ENCODE measurements at regions not wholly inside any gene's neighbourhood (a gene's known extent, or its start where the extent isn't known, plus 50 kb on each side); places are given as distances from the start of the nearest gene placed in this dataset.
"Not testable (repeated sequence)": the region's sequence is repeated elsewhere in the genome, so short reads cannot be mapped to it uniquely, and the experiment has no call there.

- no peaks in the 10 kb centered on the region for H3K9me3 ChIP-seq
- no peak for DNase-seq
- 86 to 90% methylated on average over 2 of the region's 2 CpGs for WGBS, 2 donors
- no peak overlapping the region for H3K4me3 ChIP-seq
- ATAC-seq, result no peak
- TF ChIP-seq, protein P1, sequence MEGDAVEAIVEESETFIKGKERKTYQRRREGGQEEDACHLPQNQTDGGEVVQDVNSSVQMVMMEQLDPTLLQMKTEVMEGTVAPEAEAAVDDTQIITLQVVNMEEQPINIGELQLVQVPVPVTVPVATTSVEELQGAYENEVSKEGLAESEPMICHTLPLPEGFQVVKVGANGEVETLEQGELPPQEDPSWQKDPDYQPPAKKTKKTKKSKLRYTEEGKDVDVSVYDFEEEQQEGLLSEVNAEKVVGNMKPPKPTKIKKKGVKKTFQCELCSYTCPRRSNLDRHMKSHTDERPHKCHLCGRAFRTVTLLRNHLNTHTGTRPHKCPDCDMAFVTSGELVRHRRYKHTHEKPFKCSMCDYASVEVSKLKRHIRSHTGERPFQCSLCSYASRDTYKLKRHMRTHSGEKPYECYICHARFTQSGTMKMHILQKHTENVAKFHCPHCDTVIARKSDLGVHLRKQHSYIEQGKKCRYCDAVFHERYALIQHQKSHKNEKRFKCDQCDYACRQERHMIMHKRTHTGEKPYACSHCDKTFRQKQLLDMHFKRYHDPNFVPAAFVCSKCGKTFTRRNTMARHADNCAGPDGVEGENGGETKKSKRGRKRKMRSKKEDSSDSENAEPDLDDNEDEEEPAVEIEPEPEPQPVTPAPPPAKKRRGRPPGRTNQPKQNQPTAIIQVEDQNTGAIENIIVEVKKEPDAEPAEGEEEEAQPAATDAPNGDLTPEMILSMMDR (IDR thresholded peaks at IDR 0.05), result no peak
- no peak for TF ChIP-seq POLR2A (IDR thresholded peaks at IDR 0.05)
- no peak overlapping the region for H3K27ac ChIP-seq
- H3K4me1 ChIP-seq, result no peaks in the 10 kb centered on the region
- H3K36me3 ChIP-seq (replicated peaks in 1 of 2; ENCODE audit: insufficient read depth in 1 of 2, low read depth in 2 of 2), result no peaks in the 10 kb centered on the region
- intact Hi-C loops (cut with DNase I), result no loop called here
- H3K27me3 ChIP-seq, result no peaks in the 10 kb centered on the region
Observed at GRCh38 chr13:70222926-70223325, 114.7 kb upstream of the KLHL1 start.

DNA sequence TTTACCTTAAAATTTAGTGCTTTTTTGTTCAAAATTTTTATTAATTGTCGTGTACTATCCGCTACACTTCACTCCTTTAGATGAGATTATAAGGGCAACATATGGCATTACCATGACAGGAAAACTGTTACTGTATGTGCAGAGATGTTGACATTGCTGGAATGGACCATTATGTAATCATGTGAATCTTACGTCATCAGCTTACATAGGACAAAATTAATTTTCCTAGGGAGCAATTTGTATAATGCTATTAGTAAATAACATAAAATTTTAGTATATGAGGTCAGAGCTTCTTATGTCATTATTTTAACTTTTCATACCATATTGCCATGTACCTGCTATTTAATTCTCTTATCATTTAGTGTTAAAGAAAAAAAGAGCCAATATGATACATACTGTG is 110.4 kb upstream of the KLHL1 start:
- Histone ChIP-seq H3K4me1 (no peaks in the 10 kb centered on the region), H3K27me3 (no peaks in the 10 kb centered on the region), H3K36me3 (replicated peaks in 1 of 2; ENCODE audit: insufficient read depth in 1 of 2, low read depth in 2 of 2) (no peaks in the 10 kb centered on the region), H3K9me3 (no peaks in the 10 kb centered on the region), H3K4me3 (no peak overlapping the region), H3K27ac (no peak overlapping the region)
- intact Hi-C loops (cut with DNase I), result no loop called here
- ATAC-seq, result no peak
- TF ChIP-seq, protein P1 (IDR thresholded peaks at IDR 0.05), result no peak
- WGBS, 2 donors, result 88 to 92% methylated on average over 3 of the region's 3 CpGs
- DNase-seq, result no peak

- ATAC-seq; H3K36me3 ChIP-seq (replicated peaks in 1 of 2; ENCODE audit: insufficient read depth in 1 of 2, low read depth in 2 of 2); DNase-seq; H3K27me3 ChIP-seq; intact Hi-C loops (cut with DNase I); H3K4me3 ChIP-seq; H3K27ac ChIP-seq; H3K9me3 ChIP-seq; H3K4me1 ChIP-seq: not testable (repeated sequence)
- 82 to 85% methylated on average over 11 of the region's 11 CpGs for WGBS, 2 donors
Observed at GRCh38 chr13:70208968-70209367, 100.7 kb upstream of the KLHL1 start.

DNA sequence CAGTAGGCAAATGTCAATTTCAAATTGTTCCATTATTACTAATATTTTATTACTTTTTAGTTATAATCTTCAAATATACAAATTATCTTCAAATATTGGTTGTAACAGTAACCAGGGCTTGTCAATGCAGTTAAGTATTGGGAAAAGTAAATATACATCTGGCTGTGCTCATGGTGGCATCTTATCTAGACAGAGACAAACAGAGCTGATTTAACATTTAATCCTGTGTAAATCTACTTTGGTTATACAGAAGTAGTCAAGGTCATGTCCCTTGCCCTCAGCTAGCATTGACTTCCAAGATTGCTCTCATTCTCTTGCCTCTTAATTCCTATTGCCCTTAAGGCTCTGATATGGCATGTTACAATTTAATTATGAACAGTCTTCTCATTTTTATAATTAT is 98.4 kb upstream of the KLHL1 start:
- Histone ChIP-seq H3K27me3 (no peaks in the 10 kb centered on the region), H3K9me3 (no peaks in the 10 kb centered on the region), H3K4me3 (no peak overlapping the region), H3K4me1 (no peaks in the 10 kb centered on the region), H3K27ac (no peak overlapping the region), H3K36me3 (replicated peaks in 1 of 2; ENCODE audit: insufficient read depth in 1 of 2, low read depth in 2 of 2) (no peaks in the 10 kb centered on the region)
- ATAC-seq, result no peak
- intact Hi-C loops (cut with DNase I), result no loop called here
- no peak for DNase-seq
- TF ChIP-seq POLR2A (IDR thresholded peaks at IDR 0.05), result no peak
- TF ChIP-seq, protein P1 (IDR thresholded peaks at IDR 0.05), result no peak

DNA sequence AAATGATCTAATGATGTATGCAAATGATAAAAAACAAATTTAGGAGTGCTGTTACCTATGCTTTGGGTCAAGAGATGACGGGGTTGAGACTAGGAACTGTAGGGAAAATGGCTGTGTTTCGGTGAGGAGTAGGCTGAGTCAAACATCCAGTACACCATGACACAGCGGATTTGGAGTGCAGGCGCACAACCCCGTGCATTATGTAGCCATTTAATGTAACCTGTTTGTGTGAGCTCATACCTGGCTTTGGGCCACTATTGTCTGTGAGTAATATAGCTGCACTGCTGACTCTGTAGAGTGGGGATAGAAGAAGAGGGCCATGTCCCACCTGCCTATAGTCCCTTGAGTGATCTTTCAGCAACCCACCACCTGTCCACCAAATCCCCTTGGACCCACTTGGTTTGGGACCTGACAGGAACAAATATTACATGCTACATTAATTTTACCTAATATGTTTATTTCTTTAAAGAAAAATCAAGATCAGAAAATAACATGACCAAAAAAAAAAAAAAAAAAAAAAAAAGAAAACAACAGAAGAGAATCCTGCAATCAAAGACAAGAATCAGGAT is 95.5 kb upstream of the KLHL1 start:
- no peak overlapping the region for H3K4me3 ChIP-seq
- no peak overlapping the region for H3K27ac ChIP-seq
- H3K36me3 ChIP-seq (replicated peaks in 1 of 2; ENCODE audit: insufficient read depth in 1 of 2, low read depth in 2 of 2), result no peaks in the 10 kb centered on the region
- intact Hi-C loops (cut with DNase I), result no loop called here
- WGBS, 2 donors, result 91 to 92% methylated on average over 5 of the region's 5 CpGs
- ATAC-seq, result no peak
- no peaks in the 10 kb centered on the region for H3K9me3 ChIP-seq
- DNase-seq, result no peak
- no peaks in the 10 kb centered on the region for H3K27me3 ChIP-seq
- no peaks in the 10 kb centered on the region for H3K4me1 ChIP-seq
- TF ChIP-seq, protein P1 (IDR thresholded peaks at IDR 0.05), result no peak
- no peak for TF ChIP-seq POLR2A (IDR thresholded peaks at IDR 0.05)
